ENCODE measurements at regions not wholly inside any gene's neighbourhood (a gene's known extent, or its start where the extent isn't known, plus 50 kb on each side); places are given as distances from the start of the nearest gene placed in this dataset.

DNA sequence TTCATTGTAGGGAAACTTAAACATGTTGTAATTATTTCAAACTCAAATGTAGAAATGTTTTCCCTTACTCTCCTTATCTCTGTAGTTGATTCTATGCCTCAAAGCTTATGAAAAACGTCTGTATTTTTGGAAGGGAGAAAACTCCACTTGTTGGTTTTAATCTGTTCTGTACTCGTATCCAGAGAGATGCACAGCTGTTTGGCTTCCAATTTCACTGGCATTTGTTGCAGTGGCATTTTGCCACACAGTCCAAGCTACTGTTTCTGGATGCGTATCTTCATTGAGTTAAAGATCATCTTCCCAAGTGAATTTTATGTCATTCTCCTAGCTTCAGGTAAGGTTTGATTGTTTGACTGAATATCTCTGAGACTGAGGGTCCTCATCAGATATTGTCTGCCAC, 481.4 kb downstream of the TRHDE start:
- Histone ChIP-seq H4K20me1 (replicated peaks in 1 of 2; ENCODE audit: control insufficient read depth in 1 of 2, insufficient read depth in 2 of 2, low read length in 2 of 2) (no peaks in the 10 kb centered on the region), H3K79me2 (ENCODE audit: control insufficient read depth in 1 of 2, insufficient read depth in 2 of 2, low read length in 2 of 2) (no peaks in the 10 kb centered on the region), H2BK120ac (replicated peaks; ENCODE audit: low read depth, low read length) (no peak overlapping the region), H2BK20ac (ENCODE audit: low read length) (no peak overlapping the region), H4K8ac (ENCODE audit: extremely low read depth, insufficient read depth, low read length) (no peak overlapping the region), H3K27ac (ENCODE audit: low read depth, low read length) (no peak overlapping the region), H3K9ac (replicated peaks in 1 of 4; ENCODE audit: extremely low read depth in 1 of 4, low read depth in 3 of 4, low read length in 3 of 4) (no peak overlapping the region), H4K5ac (ENCODE audit: insufficient read length, low read depth, low read length) (no peak overlapping the region), H4K91ac (replicated peaks; ENCODE audit: insufficient read length, low read length) (no peak overlapping the region), H2BK12ac (ENCODE audit: low read depth, low read length) (no peak overlapping the region), H3K9me3 (ENCODE audit: insufficient read depth in 2 of 2, low read depth in 1 of 2, low read length in 1 of 2) (peaks cover 0 to 4% of the 10 kb centered on the region in 2 experiments; a peak in 2 of 4 replicates), H3K23ac (ENCODE audit: insufficient read length) (no peak overlapping the region), H3K14ac (ENCODE audit: insufficient read length) (no peak overlapping the region), H3K4ac (replicated peaks; ENCODE audit: insufficient read length, low read depth, low read length) (no peak overlapping the region), H3K56ac (replicated peaks; ENCODE audit: insufficient read length, low read depth, low read length) (no peak overlapping the region), H2AK5ac (ENCODE audit: low read depth, low read length) (no peak overlapping the region), H3K79me1 (ENCODE audit: low read depth, low read length) (no peaks in the 10 kb centered on the region), H3K4me1 (replicated peaks in 1 of 4; ENCODE audit: control insufficient read depth in 3 of 4, insufficient read depth in 4 of 4, low read length in 3 of 4) (no peaks in the 10 kb centered on the region), H3K4me2 (ENCODE audit: insufficient read depth in 1 of 2, low read depth in 2 of 2, low read length in 2 of 2) (no peak overlapping the region), H2AFZ (ENCODE audit: low read length) (no peak overlapping the region), H3K4me3 (ENCODE audit: extremely low read depth in 1 of 4, insufficient read depth in 2 of 4, low read depth in 3 of 4, low read length in 4 of 4) (no peak overlapping the region), H2BK5ac (ENCODE audit: low read depth, low read length) (no peak overlapping the region), H2BK15ac (ENCODE audit: low read length) (no peak overlapping the region), H3K18ac (ENCODE audit: extremely low read depth, low read length) (no peak overlapping the region), H3K36me3 (ENCODE audit: control insufficient read depth in 2 of 4, insufficient read depth in 4 of 4, low read length in 3 of 4) (no peaks in the 10 kb centered on the region), H3K23me2 (ENCODE audit: low read depth, low read length) (no peaks in the 10 kb centered on the region), H3K27me3 (replicated peaks in 1 of 4; ENCODE audit: control insufficient read depth in 3 of 4, extremely low read depth in 1 of 4, insufficient read depth in 3 of 4, low read length in 3 of 4) (no peaks in the 10 kb centered on the region)
- no peak for DNase-seq (ENCODE audit: low read depth in 1 of 2, low spot score in 2 of 2)
- no peak for FAIRE-seq
- 91% methylated on average over 3 of the region's 3 CpGs; no CpG with 5 or more reads in 1 of the 2 experiments for WGBS, 2 experiments (ENCODE audit: extremely low coverage in 1 of 2, insufficient coverage in 1 of 2, insufficient read length in 1 of 2, insufficient replicate concordance in 2 of 2, low coverage in 1 of 2, low lambda C conversion rate in 2 of 2, missing lambda C conversion rate in 1 of 2)
- CTCF ChIA-PET (ENCODE audit: partially characterized antibody) = no interaction called here
- POLR2A ChIA-PET (ENCODE audit: partially characterized antibody) = no interaction called here
- TF ChIP-seq TCF12 (IDR thresholded peaks at IDR 0.05; ENCODE audit: low read depth, low read length) (no peak), RXRA (IDR thresholded peaks at IDR 0.05; ENCODE audit: insufficient read depth, low read depth, low read length) (no peak), HDAC2 (IDR thresholded peaks at IDR 0.05; ENCODE audit: borderline replicate concordance in 1 of 2, low read depth in 2 of 2, low read length in 2 of 2) (no peak), CHD1 (IDR thresholded peaks at IDR 0.05; ENCODE audit: low read depth, low read length) (no peak), SP2 (IDR thresholded peaks at IDR 0.05; ENCODE audit: low read length) (no peak), SP4 (IDR thresholded peaks at IDR 0.05; ENCODE audit: low read length) (no peak)
- TF ChIP-seq, protein P1, sequence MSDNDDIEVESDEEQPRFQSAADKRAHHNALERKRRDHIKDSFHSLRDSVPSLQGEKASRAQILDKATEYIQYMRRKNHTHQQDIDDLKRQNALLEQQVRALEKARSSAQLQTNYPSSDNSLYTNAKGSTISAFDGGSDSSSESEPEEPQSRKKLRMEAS (IDR thresholded peaks at IDR 0.05) = no peak

Data from H1 (cell line).